GM18511 (cell line): ENCODE measurements at regions not wholly inside any gene's neighbourhood (a gene's known extent, or its start where the extent isn't known, plus 50 kb on each side); places are given as distances from the start of the nearest gene placed in this dataset.
A peak's percentile ranks its signal among the peaks of the same experiment; 100 is the strongest.

Experiments
- ATAC-seq: cut with Tn5 transposase; IDR thresholded peaks from one replicate; pipeline ENCODE4 v1.9.1; 2021; ENCODE audit warnings: mild to moderate bottlenecking, moderate library complexity; ENCODE audit not compliant: unreplicated experiment

GRCh38 chr9:105062222-105062855 lies 134.4 kb upstream of the ABCA1 start:
- ATAC-seq: no peak

GRCh38 chr9:105064248-105065097 lies 136.5 kb upstream of the ABCA1 start:
- ATAC-seq: peak; percentile 43

DNA sequence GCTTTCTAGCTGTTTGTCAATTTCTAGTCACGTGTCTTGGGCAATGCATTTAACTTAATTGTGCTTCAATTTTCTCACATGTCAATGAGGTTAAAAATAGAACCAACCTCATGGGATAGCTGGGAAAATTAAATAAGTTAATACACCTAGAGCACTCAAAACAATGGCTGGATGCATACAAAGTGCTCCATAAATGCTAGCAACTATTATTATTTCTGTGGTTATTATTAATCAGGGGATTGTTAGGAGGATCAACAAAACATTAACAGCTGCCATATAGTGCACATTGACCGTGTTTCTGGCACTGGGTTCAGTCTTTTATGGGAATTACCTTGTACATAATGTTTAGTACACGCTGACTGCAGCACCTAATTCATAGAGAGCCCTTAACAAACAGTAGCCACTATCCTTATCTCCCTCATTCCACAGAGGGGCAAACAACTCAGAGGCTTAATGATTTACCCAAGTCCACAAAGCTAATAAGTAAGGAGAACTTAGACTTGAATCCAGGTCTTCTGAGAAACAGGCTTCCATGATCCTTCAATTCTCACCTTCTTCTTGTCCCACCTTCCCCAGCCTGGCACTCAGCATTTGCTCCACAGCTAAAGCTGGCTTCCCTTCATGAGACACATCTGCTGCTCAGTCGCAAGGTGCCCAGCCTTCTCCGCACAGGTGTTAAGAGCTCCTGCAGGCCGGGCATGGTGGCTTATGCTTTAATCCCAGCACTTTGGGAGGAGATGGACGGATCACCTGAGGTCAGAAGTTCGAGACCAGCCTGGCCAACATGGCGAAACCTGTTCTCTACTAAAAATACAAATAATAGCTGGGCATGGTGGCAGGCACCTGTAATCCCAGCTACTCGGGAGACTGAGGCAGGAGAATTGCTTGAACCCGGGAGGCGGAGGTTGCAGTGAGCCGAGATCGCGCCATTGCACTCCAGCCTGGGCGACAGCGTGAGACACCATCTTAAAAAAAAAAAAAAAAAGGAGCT lies 137.4 kb upstream of the ABCA1 start:
- no peak for ATAC-seq

GRCh38 chr9:105066275-105066865 lies 138.4 kb upstream of the ABCA1 start:
- ATAC-seq: no peak

DNA sequence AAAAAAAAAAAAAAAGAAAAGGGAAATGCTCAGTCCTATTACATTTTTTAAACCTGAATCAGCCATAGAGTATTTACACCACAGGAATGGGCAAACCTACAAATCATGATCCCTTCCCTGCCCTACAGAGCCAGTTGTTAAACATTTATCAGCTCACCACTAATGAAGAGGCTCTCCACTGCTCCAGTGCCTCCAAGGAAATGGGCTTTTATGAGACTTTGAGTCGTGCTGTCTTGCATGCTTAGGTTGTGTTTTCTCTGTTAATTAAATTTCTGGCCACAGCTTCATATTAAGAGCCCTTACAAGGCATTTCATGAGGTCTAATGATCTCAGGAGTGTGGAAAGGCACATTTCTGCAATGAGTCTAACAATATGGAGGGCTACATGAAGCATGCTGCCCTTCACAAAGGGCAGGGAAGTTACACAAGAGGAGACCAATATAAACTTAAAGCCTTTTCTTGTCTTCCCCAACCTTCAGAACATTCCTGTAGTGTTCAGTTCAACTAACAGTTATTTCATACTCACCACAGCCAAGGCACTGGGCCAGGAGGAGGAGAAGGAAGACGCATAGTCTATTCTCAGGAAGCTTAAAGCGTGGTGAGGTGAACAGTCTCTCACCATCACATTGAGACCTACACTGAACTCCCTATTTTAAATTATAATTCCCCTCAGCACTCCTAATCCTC lies 140.1 kb upstream of the ABCA1 start:
- ATAC-seq: no peak

- ATAC-seq: no peak
These were observed 141.3 kb upstream of the ABCA1 start for GRCh38 chr9:105069285-105069684.

- no peak for ATAC-seq
These were observed 141.7 kb upstream of the ABCA1 start for GRCh38 chr9:105069696-105070095.

- no peak for ATAC-seq
These were observed 142.2 kb upstream of the ABCA1 start for GRCh38 chr9:105070176-105070575.

DNA sequence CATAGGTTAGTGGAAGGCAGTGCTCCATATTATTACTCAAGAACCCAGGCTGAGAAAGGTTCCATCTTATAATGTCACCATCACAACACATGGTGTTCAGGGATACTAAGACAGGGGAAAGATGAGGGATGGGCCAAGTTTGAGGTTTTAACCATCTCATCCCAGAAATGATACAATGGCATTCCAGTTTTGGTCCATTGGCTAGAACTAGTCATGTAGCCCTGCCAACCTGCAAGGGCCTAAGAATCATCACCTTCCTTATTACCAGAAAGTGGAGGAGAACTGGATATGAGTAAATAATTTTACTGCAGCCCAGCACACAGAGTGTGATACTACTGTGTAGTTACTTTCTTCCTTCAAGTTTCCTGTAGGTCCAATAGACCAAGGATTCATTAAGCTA lies 144.5 kb upstream of the ABCA1 start:
- no peak for ATAC-seq

DNA sequence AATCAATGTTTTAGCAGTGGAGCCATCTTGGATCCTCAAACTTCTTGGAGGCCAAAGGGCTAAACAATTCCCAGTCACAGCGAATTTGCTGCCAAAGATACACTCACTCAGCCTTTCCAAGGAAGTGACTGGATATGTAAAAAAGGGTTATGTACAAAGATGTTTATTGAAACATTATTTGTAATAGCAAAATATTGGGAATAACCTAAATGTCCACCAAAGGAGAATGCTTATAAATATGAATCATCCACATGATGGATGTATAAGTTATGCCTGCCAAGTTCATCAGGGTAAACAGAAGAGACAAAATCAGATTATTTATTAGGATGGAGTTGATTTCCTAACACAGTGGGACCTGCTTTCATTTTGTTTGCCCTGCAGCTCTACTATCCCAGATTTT lies 145.2 kb upstream of the ABCA1 start:
- ATAC-seq: no peak

DNA sequence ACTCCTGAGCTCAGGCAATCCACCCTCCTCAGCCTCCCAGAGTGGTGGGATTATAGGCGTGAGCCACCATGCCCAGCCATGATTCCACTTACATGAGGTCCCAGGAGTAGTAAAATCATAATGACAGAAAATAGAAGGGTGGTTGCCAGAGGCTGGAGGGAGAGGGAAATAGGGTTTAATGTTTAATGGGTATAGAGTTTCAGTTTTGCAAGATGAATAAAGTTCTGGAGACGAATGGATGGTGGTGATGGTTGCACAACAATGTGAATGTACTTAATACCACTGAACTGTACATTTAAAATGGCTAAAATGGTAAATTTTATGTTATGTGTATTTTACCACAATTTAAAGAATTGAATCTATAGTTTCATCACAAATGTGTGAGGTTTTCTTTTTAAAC lies 146.5 kb upstream of the ABCA1 start:
- no peak for ATAC-seq

GRCh38 chr9:105076729-105077128 lies 148.8 kb upstream of the ABCA1 start:
- no peak for ATAC-seq

DNA sequence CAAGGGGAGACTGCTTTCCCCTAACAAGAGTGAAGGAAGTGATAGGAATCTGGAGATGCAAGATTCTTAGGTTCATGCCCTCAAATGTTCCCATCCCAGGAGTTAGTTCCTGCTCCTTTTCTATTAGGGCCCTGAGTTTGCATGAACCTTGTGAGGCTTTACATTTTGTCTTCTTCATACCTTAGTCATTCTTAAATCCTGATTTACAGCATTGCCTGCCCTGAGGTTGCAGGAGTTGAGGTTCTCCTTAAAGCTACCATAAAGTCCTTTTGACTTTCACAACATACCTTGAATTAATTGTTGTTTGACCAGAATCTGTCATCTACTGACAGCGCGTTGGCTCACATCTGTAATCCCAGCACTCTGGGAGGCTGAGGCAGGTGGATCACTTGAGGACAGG lies 151.5 kb upstream of the ABCA1 start:
- ATAC-seq: no peak

GRCh38 chr9:105082843-105083242 lies 154.9 kb upstream of the ABCA1 start:
- ATAC-seq: no peak

DNA sequence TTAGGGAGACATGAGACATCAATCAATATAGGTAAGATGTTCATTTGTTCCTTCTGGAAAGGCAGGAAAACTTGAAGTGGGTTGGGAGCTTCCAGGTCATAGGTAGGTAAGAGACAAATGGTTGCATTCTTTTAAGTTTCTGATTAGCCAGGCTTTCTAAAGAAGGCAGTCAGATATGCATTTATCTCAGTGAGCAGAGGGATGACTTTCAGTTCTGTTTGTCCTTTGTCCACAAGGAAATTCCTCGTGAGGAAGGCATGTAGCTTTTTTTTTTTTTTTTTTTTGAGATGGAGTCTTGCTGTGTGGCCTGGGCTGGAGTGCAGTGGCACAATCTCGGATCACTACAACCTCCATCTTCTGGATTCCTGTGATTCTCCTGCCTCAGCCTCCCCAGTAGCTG lies 155.3 kb upstream of the ABCA1 start:
- no peak for ATAC-seq

DNA sequence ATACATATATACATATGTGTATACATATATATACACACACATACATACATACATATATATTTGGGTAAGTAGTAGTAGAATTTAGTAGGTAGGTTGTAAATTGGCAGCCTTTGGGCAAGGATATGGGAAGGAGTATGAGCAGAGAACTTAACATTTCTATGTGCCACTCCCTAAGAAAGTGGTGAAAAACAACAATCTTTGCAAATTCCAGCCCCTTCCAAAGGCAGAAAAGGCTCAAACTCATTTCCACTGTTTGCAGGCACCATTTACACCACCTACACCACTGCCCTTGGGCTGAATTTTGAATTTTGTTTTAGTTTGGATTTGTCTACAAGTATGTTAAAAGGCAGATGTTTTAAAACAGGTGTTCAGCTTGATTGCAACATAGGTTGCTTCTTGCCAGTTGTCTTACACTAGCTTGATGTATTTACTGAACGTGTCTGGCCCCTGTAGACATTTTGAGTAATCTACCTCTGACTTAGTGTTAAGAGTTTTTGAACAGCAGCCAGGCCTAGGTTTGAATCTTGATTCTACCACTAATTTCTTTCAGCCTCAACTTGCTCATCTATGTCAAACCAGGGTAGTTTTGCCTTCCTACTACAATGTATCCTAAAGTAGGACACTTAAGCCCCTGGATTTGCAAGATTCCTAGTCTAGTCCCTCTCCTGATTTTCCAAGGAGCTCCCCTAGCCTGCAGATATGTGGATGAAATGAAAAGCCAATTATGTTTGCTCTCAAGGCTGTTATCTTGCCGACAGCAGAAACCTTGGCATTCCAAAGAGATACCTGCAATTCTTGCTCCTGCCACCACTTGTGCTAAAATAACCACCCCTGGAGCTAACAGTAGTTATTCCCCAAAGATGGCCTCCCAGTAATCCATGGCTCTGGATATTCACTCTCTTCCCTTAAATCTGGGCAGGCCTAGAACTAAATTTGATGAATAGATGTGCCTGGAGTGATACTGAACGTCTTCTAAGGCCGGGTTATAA lies 156.2 kb upstream of the SLC44A1 start:
- no peak for ATAC-seq

- ATAC-seq: no peak
These were observed 154.6 kb upstream of the SLC44A1 start for GRCh38 chr9:105089874-105090273.

DNA sequence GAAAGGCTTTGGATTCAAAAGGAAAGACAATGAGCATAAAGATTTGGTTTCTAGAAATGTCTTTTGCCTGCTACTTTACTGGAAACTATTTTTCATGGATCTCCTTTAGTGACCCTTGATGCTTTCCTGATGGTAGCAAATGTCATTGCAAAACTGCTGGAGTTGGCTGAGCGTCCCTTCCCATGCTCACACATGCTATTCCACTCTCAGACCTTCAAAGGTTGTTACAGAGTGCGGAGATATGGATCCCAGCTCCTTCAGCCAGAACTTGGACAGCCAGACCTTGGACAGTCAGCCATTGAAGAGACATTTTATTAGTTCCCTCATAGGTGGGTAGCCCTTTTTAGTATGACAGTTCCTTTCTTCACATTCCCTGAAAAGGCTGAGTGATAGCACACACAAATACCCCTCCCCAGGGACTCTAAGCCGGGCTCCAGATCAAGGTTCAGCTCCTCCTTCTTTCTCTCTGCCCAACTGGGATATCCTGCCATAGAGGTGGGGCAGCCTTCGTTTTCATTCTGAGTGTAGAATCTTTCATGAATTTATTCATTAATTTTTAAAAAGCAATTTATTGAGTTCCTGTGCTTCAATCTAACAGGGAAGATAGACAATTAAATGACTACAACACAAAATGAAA lies 153.3 kb upstream of the SLC44A1 start:
- no peak for ATAC-seq

DNA sequence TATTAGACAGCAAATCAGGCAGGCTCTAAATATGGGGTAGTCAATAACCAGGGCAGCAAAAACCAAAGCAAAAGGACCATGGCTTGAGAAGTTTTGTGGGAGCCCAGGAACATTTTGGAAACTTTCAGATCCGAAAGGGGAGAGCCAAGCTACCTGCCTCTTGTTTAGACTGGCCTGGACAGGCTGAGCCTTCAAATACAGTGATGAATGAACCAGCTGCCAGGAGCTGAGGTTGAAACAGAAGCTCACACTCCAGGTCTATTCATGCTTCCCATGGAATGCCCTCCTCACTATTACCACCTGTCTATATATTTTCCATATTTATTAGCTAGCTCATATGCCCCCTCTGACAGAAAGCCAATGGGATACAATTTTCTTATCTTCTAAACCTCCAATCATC lies 150.8 kb upstream of the SLC44A1 start:
- ATAC-seq: no peak
